ENCODE measurements at regions not wholly inside any gene's neighbourhood (a gene's known extent, or its start where the extent isn't known, plus 50 kb on each side); places are given as distances from the start of the nearest gene placed in this dataset.

DNA sequence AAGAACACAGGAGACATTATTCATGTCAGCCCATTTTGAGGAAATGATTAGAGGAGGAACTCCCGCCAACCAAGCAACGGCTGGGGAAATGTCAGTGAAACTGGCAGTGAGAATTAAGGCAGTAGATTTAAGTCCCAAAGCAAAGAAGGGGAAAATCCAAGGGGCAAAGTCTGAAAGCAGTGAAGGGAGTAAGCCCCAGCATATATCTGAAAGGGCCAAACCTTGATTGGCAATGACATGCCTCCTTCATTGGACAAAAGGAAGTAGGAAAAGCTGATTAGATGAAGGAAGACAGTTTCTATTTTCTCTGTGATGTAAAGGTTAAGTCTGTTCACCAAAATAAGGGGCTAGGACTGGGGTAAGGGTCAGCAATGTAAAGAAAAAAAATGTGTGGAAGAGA, 190.3 kb downstream of the RNF144B start:
- TF ChIP-seq CTCF (IDR thresholded peaks at IDR 0.05; ENCODE audit: low read length) (no peak), EZH2 (IDR thresholded peaks at IDR 0.05; ENCODE audit: borderline replicate concordance, low read length) (no peak)

Data from OCI-LY1 (cell line).